Suprapubic skin (tissue), 4 donors: ENCODE measurements at regions not wholly inside any gene's neighbourhood (a gene's known extent, or its start where the extent isn't known, plus 50 kb on each side); places are given as distances from the start of the nearest gene placed in this dataset.

Experiments used
- POLR2A ChIP-seq, 2 donors: fragments of 450-650 bp; IDR thresholded peaks; one replicate each; pipeline ENCODE4 v1.6.1; 2017; ENCODE audit warnings: antibody characterized with exemption in 2 of 2, mild to moderate bottlenecking in 2 of 2, moderate library complexity in 2 of 2
- POLR2AphosphoS5 ChIP-seq, 3 donors: sonication (generic); formaldehyde crosslinking; IDR thresholded peaks; one replicate each; pipeline ENCODE4 v1.6.1; 2017; ENCODE audit warnings: antibody characterized with exemption in 3 of 3
- TF ChIP-seq, protein P1 (sequence below), 2 donors: fragments of 200-600 bp in 1 of 2; fragments of 450-650 bp in 1 of 2; sonication (generic) in 1 of 2; IDR thresholded peaks; one replicate each; pipeline ENCODE4 v1.5.1; 2016 to 2019; ENCODE audit warnings: antibody characterized with exemption in 2 of 2, mild to moderate bottlenecking in 1 of 2, moderate library complexity in 1 of 2

DNA sequence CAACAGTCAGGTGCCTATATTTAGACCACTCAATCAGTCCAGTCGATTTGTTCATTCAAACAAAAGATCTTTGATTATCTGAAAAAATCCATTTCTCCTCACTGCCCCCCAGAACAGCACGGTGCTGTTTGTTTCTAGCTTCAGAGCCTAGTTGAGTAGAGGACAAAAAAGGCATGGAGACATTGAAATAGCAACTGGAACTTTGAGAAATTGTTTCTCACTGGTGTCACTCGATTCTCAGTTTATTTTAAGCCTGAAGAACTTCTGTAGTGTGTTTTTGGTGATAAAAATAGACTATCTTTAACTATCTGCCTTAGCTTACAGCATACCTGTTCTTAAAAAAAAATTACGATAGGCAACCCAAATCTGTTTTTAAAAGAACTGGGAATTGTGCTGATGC, 67.1 kb downstream of the ARHGAP35 start:
- TF ChIP-seq, protein P1, sequence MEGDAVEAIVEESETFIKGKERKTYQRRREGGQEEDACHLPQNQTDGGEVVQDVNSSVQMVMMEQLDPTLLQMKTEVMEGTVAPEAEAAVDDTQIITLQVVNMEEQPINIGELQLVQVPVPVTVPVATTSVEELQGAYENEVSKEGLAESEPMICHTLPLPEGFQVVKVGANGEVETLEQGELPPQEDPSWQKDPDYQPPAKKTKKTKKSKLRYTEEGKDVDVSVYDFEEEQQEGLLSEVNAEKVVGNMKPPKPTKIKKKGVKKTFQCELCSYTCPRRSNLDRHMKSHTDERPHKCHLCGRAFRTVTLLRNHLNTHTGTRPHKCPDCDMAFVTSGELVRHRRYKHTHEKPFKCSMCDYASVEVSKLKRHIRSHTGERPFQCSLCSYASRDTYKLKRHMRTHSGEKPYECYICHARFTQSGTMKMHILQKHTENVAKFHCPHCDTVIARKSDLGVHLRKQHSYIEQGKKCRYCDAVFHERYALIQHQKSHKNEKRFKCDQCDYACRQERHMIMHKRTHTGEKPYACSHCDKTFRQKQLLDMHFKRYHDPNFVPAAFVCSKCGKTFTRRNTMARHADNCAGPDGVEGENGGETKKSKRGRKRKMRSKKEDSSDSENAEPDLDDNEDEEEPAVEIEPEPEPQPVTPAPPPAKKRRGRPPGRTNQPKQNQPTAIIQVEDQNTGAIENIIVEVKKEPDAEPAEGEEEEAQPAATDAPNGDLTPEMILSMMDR (IDR thresholded peaks at IDR 0.05), result no peak
- TF ChIP-seq POLR2A (IDR thresholded peaks at IDR 0.05), result no peak
- no peak for TF ChIP-seq POLR2AphosphoS5 (IDR thresholded peaks at IDR 0.05)
